ENCODE measurements at regions not wholly inside any gene's neighbourhood (a gene's known extent, or its start where the extent isn't known, plus 50 kb on each side); places are given as distances from the start of the nearest gene placed in this dataset.

- FAIRE-seq: no peak
Measured at GRCh38 chr3:35519936-35520335, 119.4 kb upstream of the ARPP21 start.

GRCh38 chr3:35521196-35521595, 118.1 kb upstream of the ARPP21 start:
- DNase-seq (ENCODE audit: low read depth) (no peak), FAIRE-seq (no peak)
- Histone ChIP-seq H3K27me3 (ENCODE audit: control insufficient read depth, insufficient read depth, low read length) (no peaks in the 10 kb centered on the region), H3K36me3 (ENCODE audit: control insufficient read depth, insufficient read depth, low read length) (no peaks in the 10 kb centered on the region), H3K4me3 (ENCODE audit: low read depth, low read length) (no peak overlapping the region)
- TF ChIP-seq CTCF (IDR thresholded peaks at IDR 0.05; ENCODE audit: insufficient read depth, low read length, severe bottlenecking): no peak

More at GRCh38 chr3:35519936-35520335, 119.4 kb upstream of the ARPP21 start:
- TF ChIP-seq CTCF (IDR thresholded peaks at IDR 0.05; ENCODE audit: insufficient read depth, low read length, severe bottlenecking): no peak
- DNase-seq (ENCODE audit: low read depth): no peak
- H3K4me3 ChIP-seq (ENCODE audit: low read depth, low read length): no peak overlapping the region
- no peaks in the 10 kb centered on the region for H3K27me3 ChIP-seq (ENCODE audit: control insufficient read depth, insufficient read depth, low read length)
- no peaks in the 10 kb centered on the region for H3K36me3 ChIP-seq (ENCODE audit: control insufficient read depth, insufficient read depth, low read length)

- FAIRE-seq: no peak
- DNase-seq (ENCODE audit: low read depth): no peak
- Histone ChIP-seq H3K27me3 (ENCODE audit: control insufficient read depth, insufficient read depth, low read length) (no peaks in the 10 kb centered on the region), H3K36me3 (ENCODE audit: control insufficient read depth, insufficient read depth, low read length) (no peaks in the 10 kb centered on the region), H3K4me3 (ENCODE audit: low read depth, low read length) (no peak overlapping the region)
- TF ChIP-seq CTCF (IDR thresholded peaks at IDR 0.05; ENCODE audit: insufficient read depth, low read length, severe bottlenecking): no peak
Measured at GRCh38 chr3:35522450-35522849, 116.9 kb upstream of the ARPP21 start.

- FAIRE-seq: no peak
- no peaks in the 10 kb centered on the region for H3K27me3 ChIP-seq (ENCODE audit: control insufficient read depth, insufficient read depth, low read length)
- H3K36me3 ChIP-seq (ENCODE audit: control insufficient read depth, insufficient read depth, low read length): no peaks in the 10 kb centered on the region
- TF ChIP-seq CTCF (IDR thresholded peaks at IDR 0.05; ENCODE audit: insufficient read depth, low read length, severe bottlenecking): no peak
- H3K4me3 ChIP-seq (ENCODE audit: low read depth, low read length): no peak overlapping the region
- no peak for DNase-seq (ENCODE audit: low read depth)
Measured at GRCh38 chr3:35523074-35523473, 116.3 kb upstream of the ARPP21 start.

- DNase-seq (ENCODE audit: low read depth): peak; percentile 4
- H3K36me3 ChIP-seq (ENCODE audit: control insufficient read depth, insufficient read depth, low read length): no peaks in the 10 kb centered on the region
- no peaks in the 10 kb centered on the region for H3K27me3 ChIP-seq (ENCODE audit: control insufficient read depth, insufficient read depth, low read length)
- H3K4me3 ChIP-seq (ENCODE audit: low read depth, low read length): no peak overlapping the region
- no peak for FAIRE-seq
- TF ChIP-seq CTCF (IDR thresholded peaks at IDR 0.05; ENCODE audit: insufficient read depth, low read length, severe bottlenecking): no peak
Measured at GRCh38 chr3:35523838-35524237, 115.5 kb upstream of the ARPP21 start.

- no peaks in the 10 kb centered on the region for H3K27me3 ChIP-seq (ENCODE audit: control insufficient read depth, insufficient read depth, low read length)
- no peaks in the 10 kb centered on the region for H3K36me3 ChIP-seq (ENCODE audit: control insufficient read depth, insufficient read depth, low read length)
- no peak for DNase-seq (ENCODE audit: low read depth)
- FAIRE-seq: no peak
- TF ChIP-seq CTCF (IDR thresholded peaks at IDR 0.05; ENCODE audit: insufficient read depth, low read length, severe bottlenecking): no peak
- H3K4me3 ChIP-seq (ENCODE audit: low read depth, low read length): no peak overlapping the region
Measured at GRCh38 chr3:35524856-35525255, 114.5 kb upstream of the ARPP21 start.
